ENCODE measurements at regions not wholly inside any gene's neighbourhood (a gene's known extent, or its start where the extent isn't known, plus 50 kb on each side); places are given as distances from the start of the nearest gene placed in this dataset.

- Mint-ChIP-seq H3K27ac (no peak overlapping the region), H3K9me3 (ENCODE audit: low read depth) (no peaks in the 10 kb centered on the region), H3K27me3 (peaks cover 27% of the 10 kb centered on the region), H3K4me1 (no peaks in the 10 kb centered on the region), H3K36me3 (ENCODE audit: low read depth) (no peaks in the 10 kb centered on the region), H3K4me3 (no peak overlapping the region)
- POLR2A ChIA-PET, result no interaction called here
- intact Hi-C loops (cut with DNase I, micrococcal nuclease), result no loop called here
- no peak for ATAC-seq
- no peak for DNase-seq
- CTCF ChIA-PET, result interaction anchor here (0.7 to 0.9 kb wide), 2 partner anchors 10 to 12 kb away, joined by 3 read pairs; no protein-coding TSS in a partner anchor
These were observed 208.1 kb upstream of the THSD7B start for GRCh38 chr2:136557203-136557602.

GRCh38 chr2:136550181-136550580, 215.2 kb upstream of the THSD7B start:
- intact Hi-C loops (cut with DNase I, micrococcal nuclease), result no loop called here

GRCh38 chr2:136539355-136539754, 226.0 kb upstream of the THSD7B start:
- CTCF ChIA-PET, result no interaction called here
- Mint-ChIP-seq H3K9me3 (ENCODE audit: low read depth) (no peaks in the 10 kb centered on the region), H3K36me3 (ENCODE audit: low read depth) (no peaks in the 10 kb centered on the region), H3K4me1 (no peaks in the 10 kb centered on the region), H3K27ac (no peak overlapping the region), H3K27me3 (peaks cover 6% of the 10 kb centered on the region), H3K4me3 (no peak overlapping the region)
- POLR2A ChIA-PET, result no interaction called here
- intact Hi-C loops (cut with DNase I, micrococcal nuclease), result no loop called here
- ATAC-seq (no peak), DNase-seq (no peak)

More at GRCh38 chr2:136550181-136550580, 215.2 kb upstream of the THSD7B start:
- Mint-ChIP-seq H3K4me1 (no peaks in the 10 kb centered on the region), H3K27me3 (peaks cover 14% of the 10 kb centered on the region), H3K36me3 (ENCODE audit: low read depth) (no peaks in the 10 kb centered on the region), H3K27ac (no peak overlapping the region), H3K4me3 (no peak overlapping the region), H3K9me3 (ENCODE audit: low read depth) (no peaks in the 10 kb centered on the region)
- ChIA-PET CTCF (no interaction called here), POLR2A (no interaction called here)
- ATAC-seq, result no peak
- DNase-seq, result no peak

- Mint-ChIP-seq H3K36me3 (ENCODE audit: low read depth) (no peaks in the 10 kb centered on the region), H3K27ac (no peak overlapping the region), H3K4me3 (no peak overlapping the region), H3K27me3 (peaks cover 6% of the 10 kb centered on the region), H3K9me3 (ENCODE audit: low read depth) (no peaks in the 10 kb centered on the region), H3K4me1 (no peaks in the 10 kb centered on the region)
- intact Hi-C loops (cut with DNase I, micrococcal nuclease), result no loop called here
- ChIA-PET POLR2A (no interaction called here), CTCF (no interaction called here)
- ATAC-seq, result no peak
- no peak for DNase-seq
These were observed 226.9 kb upstream of the THSD7B start for GRCh38 chr2:136538489-136538888.

GRCh38 chr2:136534811-136535210, 230.5 kb upstream of the THSD7B start:
- H3K27me3 Mint-ChIP-seq, result peaks cover 8% of the 10 kb centered on the region
- no peaks in the 10 kb centered on the region for H3K9me3 Mint-ChIP-seq (ENCODE audit: low read depth)
- intact Hi-C loops (cut with DNase I, micrococcal nuclease), result no loop called here
- H3K27ac Mint-ChIP-seq, result no peak overlapping the region
- no peak for ATAC-seq
- no peaks in the 10 kb centered on the region for H3K4me1 Mint-ChIP-seq
- ChIA-PET CTCF (no interaction called here), POLR2A (no interaction called here)
- H3K36me3 Mint-ChIP-seq (ENCODE audit: low read depth), result no peaks in the 10 kb centered on the region
- H3K4me3 Mint-ChIP-seq, result no peak overlapping the region
- no peak for DNase-seq

- intact Hi-C loops (cut with DNase I, micrococcal nuclease), result no loop called here
- Mint-ChIP-seq H3K36me3 (ENCODE audit: low read depth) (no peaks in the 10 kb centered on the region), H3K9me3 (ENCODE audit: low read depth) (no peaks in the 10 kb centered on the region), H3K4me1 (no peaks in the 10 kb centered on the region), H3K27me3 (peaks cover 4% of the 10 kb centered on the region), H3K4me3 (no peak overlapping the region), H3K27ac (no peak overlapping the region)
- ChIA-PET CTCF (no interaction called here), POLR2A (no interaction called here)
- DNase-seq (no peak), ATAC-seq (no peak)
These were observed 233.2 kb upstream of the THSD7B start for GRCh38 chr2:136532171-136532570.

GRCh38 chr2:136531731-136532130, 233.6 kb upstream of the THSD7B start:
- ATAC-seq, result no peak
- ChIA-PET CTCF (no interaction called here), POLR2A (no interaction called here)
- no peaks in the 10 kb centered on the region for H3K4me1 Mint-ChIP-seq
- no peaks in the 10 kb centered on the region for H3K36me3 Mint-ChIP-seq (ENCODE audit: low read depth)
- DNase-seq, result no peak
- intact Hi-C loops (cut with DNase I, micrococcal nuclease), result no loop called here
- H3K27ac Mint-ChIP-seq, result no peak overlapping the region
- no peak overlapping the region for H3K4me3 Mint-ChIP-seq
- H3K9me3 Mint-ChIP-seq (ENCODE audit: low read depth), result no peaks in the 10 kb centered on the region
- H3K27me3 Mint-ChIP-seq, result peaks cover 4% of the 10 kb centered on the region

GRCh38 chr2:136530146-136530545, 235.2 kb upstream of the THSD7B start:
- CTCF ChIA-PET, result interaction anchor here (1.3 kb wide), 1 partner anchor 13 kb away, joined by 3 read pairs; no protein-coding TSS in a partner anchor
- Mint-ChIP-seq H3K9me3 (ENCODE audit: low read depth) (no peaks in the 10 kb centered on the region), H3K27me3 (peaks cover 4% of the 10 kb centered on the region), H3K4me1 (no peaks in the 10 kb centered on the region), H3K36me3 (ENCODE audit: low read depth) (no peaks in the 10 kb centered on the region), H3K4me3 (no peak overlapping the region), H3K27ac (no peak overlapping the region)
- POLR2A ChIA-PET, result no interaction called here
- intact Hi-C loops (cut with DNase I, micrococcal nuclease), result no loop called here
- DNase-seq (no peak), ATAC-seq (no peak)

GRCh38 chr2:136527560-136527959, 237.8 kb upstream of the THSD7B start:
- peaks cover 6% of the 10 kb centered on the region for H3K27me3 Mint-ChIP-seq
- CTCF ChIA-PET, result no interaction called here
- no peaks in the 10 kb centered on the region for H3K4me1 Mint-ChIP-seq
- H3K36me3 Mint-ChIP-seq (ENCODE audit: low read depth), result no peaks in the 10 kb centered on the region
- no peaks in the 10 kb centered on the region for H3K9me3 Mint-ChIP-seq (ENCODE audit: low read depth)
- H3K27ac Mint-ChIP-seq, result no peak overlapping the region
- POLR2A ChIA-PET, result no interaction called here
- no peak overlapping the region for H3K4me3 Mint-ChIP-seq
- intact Hi-C loops (cut with DNase I, micrococcal nuclease), result no loop called here
- no peak for ATAC-seq
- peak; percentile 15 for DNase-seq

GRCh38 chr2:136522724-136523123, 242.6 kb upstream of the THSD7B start:
- intact Hi-C loops (cut with DNase I, micrococcal nuclease), result no loop called here
- ChIA-PET POLR2A (no interaction called here), CTCF (no interaction called here)
- ATAC-seq (no peak), DNase-seq (no peak)
- H3K9me3 Mint-ChIP-seq (ENCODE audit: low read depth), result no peaks in the 10 kb centered on the region
- peaks cover 9% of the 10 kb centered on the region for H3K27me3 Mint-ChIP-seq
- no peaks in the 10 kb centered on the region for H3K36me3 Mint-ChIP-seq (ENCODE audit: low read depth)
- H3K4me3 Mint-ChIP-seq, result no peak overlapping the region
- no peaks in the 10 kb centered on the region for H3K4me1 Mint-ChIP-seq
- no peak overlapping the region for H3K27ac Mint-ChIP-seq

GRCh38 chr2:136517716-136518115, 247.6 kb upstream of the THSD7B start:
- Mint-ChIP-seq H3K4me1 (no peaks in the 10 kb centered on the region), H3K36me3 (ENCODE audit: low read depth) (no peaks in the 10 kb centered on the region), H3K27ac (no peak overlapping the region), H3K27me3 (peaks cover 21% of the 10 kb centered on the region), H3K9me3 (ENCODE audit: low read depth) (no peaks in the 10 kb centered on the region), H3K4me3 (no peak overlapping the region)
- DNase-seq, result no peak
- intact Hi-C loops (cut with DNase I, micrococcal nuclease), result no loop called here
- ATAC-seq, result no peak
- ChIA-PET POLR2A (no interaction called here), CTCF (no interaction called here)

GRCh38 chr2:136510244-136510643, 255.1 kb upstream of the THSD7B start:
- CTCF ChIA-PET, result no interaction called here
- ATAC-seq, result no peak
- Mint-ChIP-seq H3K27ac (no peak overlapping the region), H3K4me1 (no peaks in the 10 kb centered on the region), H3K4me3 (no peak overlapping the region), H3K9me3 (ENCODE audit: low read depth) (no peaks in the 10 kb centered on the region), H3K27me3 (peaks cover 7% of the 10 kb centered on the region), H3K36me3 (ENCODE audit: low read depth) (no peaks in the 10 kb centered on the region)
- DNase-seq, result no peak
- POLR2A ChIA-PET, result no interaction called here
- intact Hi-C loops (cut with DNase I, micrococcal nuclease), result no loop called here

GRCh38 chr2:136505462-136505861, 259.9 kb upstream of the THSD7B start:
- DNase-seq (no peak), ATAC-seq (no peak)
- Mint-ChIP-seq H3K4me3 (no peak overlapping the region), H3K4me1 (no peaks in the 10 kb centered on the region), H3K9me3 (ENCODE audit: low read depth) (no peaks in the 10 kb centered on the region), H3K27ac (no peak overlapping the region), H3K36me3 (ENCODE audit: low read depth) (no peaks in the 10 kb centered on the region), H3K27me3 (no peaks in the 10 kb centered on the region)
- ChIA-PET POLR2A (no interaction called here), CTCF (no interaction called here)
- intact Hi-C loops (cut with DNase I, micrococcal nuclease), result no loop called here

Data from activated CD4-positive, alpha-beta T cell treated with anti-CD3 and anti-CD28 coated beads for 36 hours (primary cell).